ENCODE measurements at regions not wholly inside any gene's neighbourhood (a gene's known extent, or its start where the extent isn't known, plus 50 kb on each side); places are given as distances from the start of the nearest gene placed in this dataset.

GRCh38 chr5:98631311-98632054 lies 142.0 kb upstream of the RGMB start:
- Mint-ChIP-seq H3K4me1 (no peaks in the 10 kb centered on the region), H3K27ac (no peak overlapping the region), H3K4me3 (no peak overlapping the region), H3K27me3 (peaks cover 3% of the 10 kb centered on the region), H3K36me3 (no peaks in the 10 kb centered on the region), H3K9me3 (no peaks in the 10 kb centered on the region)

GRCh38 chr5:98635656-98636055 lies 137.8 kb upstream of the RGMB start:
- Mint-ChIP-seq H3K4me1 (no peaks in the 10 kb centered on the region), H3K27ac (no peak overlapping the region), H3K27me3 (peaks cover 3% of the 10 kb centered on the region), H3K4me3 (no peak overlapping the region), H3K36me3 (no peaks in the 10 kb centered on the region), H3K9me3 (no peaks in the 10 kb centered on the region)

- H3K9me3 Mint-ChIP-seq, result no peaks in the 10 kb centered on the region
- no peaks in the 10 kb centered on the region for H3K4me1 Mint-ChIP-seq
- H3K36me3 Mint-ChIP-seq, result no peaks in the 10 kb centered on the region
- H3K27me3 Mint-ChIP-seq, result peaks cover 5% of the 10 kb centered on the region
- no peak overlapping the region for H3K27ac Mint-ChIP-seq
- H3K4me3 Mint-ChIP-seq, result no peak overlapping the region
These were observed 136.3 kb upstream of the RGMB start for GRCh38 chr5:98637116-98637515.

- H3K9me3 Mint-ChIP-seq, result no peaks in the 10 kb centered on the region
- no peaks in the 10 kb centered on the region for H3K36me3 Mint-ChIP-seq
- peaks cover 5% of the 10 kb centered on the region for H3K27me3 Mint-ChIP-seq
- H3K27ac Mint-ChIP-seq, result no peak overlapping the region
- no peak overlapping the region for H3K4me3 Mint-ChIP-seq
- no peaks in the 10 kb centered on the region for H3K4me1 Mint-ChIP-seq
These were observed 135.9 kb upstream of the RGMB start for GRCh38 chr5:98637557-98637956.

- Mint-ChIP-seq H3K27me3 (peaks cover 6% of the 10 kb centered on the region), H3K27ac (no peak overlapping the region), H3K4me3 (no peak overlapping the region), H3K4me1 (no peaks in the 10 kb centered on the region), H3K36me3 (no peaks in the 10 kb centered on the region), H3K9me3 (no peaks in the 10 kb centered on the region)
These were observed 135.4 kb upstream of the RGMB start for GRCh38 chr5:98638111-98638510.

GRCh38 chr5:98638701-98639100 lies 134.8 kb upstream of the RGMB start:
- H3K4me3 Mint-ChIP-seq, result no peak overlapping the region
- H3K27ac Mint-ChIP-seq, result no peak overlapping the region
- H3K9me3 Mint-ChIP-seq, result no peaks in the 10 kb centered on the region
- H3K27me3 Mint-ChIP-seq, result peaks cover 5% of the 10 kb centered on the region
- no peaks in the 10 kb centered on the region for H3K36me3 Mint-ChIP-seq
- no peaks in the 10 kb centered on the region for H3K4me1 Mint-ChIP-seq

- Mint-ChIP-seq H3K4me1 (no peaks in the 10 kb centered on the region), H3K4me3 (no peak overlapping the region), H3K9me3 (no peaks in the 10 kb centered on the region), H3K27me3 (peaks cover 5% of the 10 kb centered on the region), H3K36me3 (no peaks in the 10 kb centered on the region), H3K27ac (no peak overlapping the region)
These were observed 134.2 kb upstream of the RGMB start for GRCh38 chr5:98639274-98639673.

GRCh38 chr5:98641671-98642070 lies 131.8 kb upstream of the RGMB start:
- H3K36me3 Mint-ChIP-seq, result no peaks in the 10 kb centered on the region
- H3K9me3 Mint-ChIP-seq, result no peaks in the 10 kb centered on the region
- H3K4me3 Mint-ChIP-seq, result no peak overlapping the region
- H3K27me3 Mint-ChIP-seq, result peaks cover 5% of the 10 kb centered on the region
- H3K4me1 Mint-ChIP-seq, result no peaks in the 10 kb centered on the region
- H3K27ac Mint-ChIP-seq, result no peak overlapping the region

GRCh38 chr5:98643569-98643968 lies 129.9 kb upstream of the RGMB start:
- Mint-ChIP-seq H3K9me3 (no peaks in the 10 kb centered on the region), H3K27me3 (peaks cover 4% of the 10 kb centered on the region), H3K36me3 (no peaks in the 10 kb centered on the region), H3K27ac (no peak overlapping the region), H3K4me1 (no peaks in the 10 kb centered on the region), H3K4me3 (no peak overlapping the region)

- H3K27me3 Mint-ChIP-seq, result no peaks in the 10 kb centered on the region
- H3K9me3 Mint-ChIP-seq, result no peaks in the 10 kb centered on the region
- no peaks in the 10 kb centered on the region for H3K4me1 Mint-ChIP-seq
- no peak overlapping the region for H3K4me3 Mint-ChIP-seq
- no peak overlapping the region for H3K27ac Mint-ChIP-seq
- H3K36me3 Mint-ChIP-seq, result no peaks in the 10 kb centered on the region
These were observed 121.7 kb upstream of the RGMB start for GRCh38 chr5:98651715-98652114.

- H3K4me1 Mint-ChIP-seq, result no peaks in the 10 kb centered on the region
- no peaks in the 10 kb centered on the region for H3K9me3 Mint-ChIP-seq
- H3K27ac Mint-ChIP-seq, result no peak overlapping the region
- H3K4me3 Mint-ChIP-seq, result no peak overlapping the region
- peaks cover 6% of the 10 kb centered on the region for H3K27me3 Mint-ChIP-seq
- H3K36me3 Mint-ChIP-seq, result no peaks in the 10 kb centered on the region
These were observed 117.2 kb upstream of the RGMB start for GRCh38 chr5:98656125-98656795.

GRCh38 chr5:98656796-98657195 lies 116.7 kb upstream of the RGMB start:
- peaks cover 6% of the 10 kb centered on the region for H3K27me3 Mint-ChIP-seq
- H3K4me3 Mint-ChIP-seq, result no peak overlapping the region
- no peak overlapping the region for H3K27ac Mint-ChIP-seq
- H3K9me3 Mint-ChIP-seq, result no peaks in the 10 kb centered on the region
- no peaks in the 10 kb centered on the region for H3K36me3 Mint-ChIP-seq
- no peaks in the 10 kb centered on the region for H3K4me1 Mint-ChIP-seq

GRCh38 chr5:98657559-98657958 lies 115.9 kb upstream of the RGMB start:
- H3K4me1 Mint-ChIP-seq, result no peaks in the 10 kb centered on the region
- H3K4me3 Mint-ChIP-seq, result no peak overlapping the region

GRCh38 chr5:98663521-98663920 lies 109.9 kb upstream of the RGMB start:
- Mint-ChIP-seq H3K4me3 (no peak overlapping the region), H3K36me3 (no peaks in the 10 kb centered on the region), H3K9me3 (peaks cover 6% of the 10 kb centered on the region), H3K27me3 (peaks cover 19% of the 10 kb centered on the region), H3K4me1 (no peaks in the 10 kb centered on the region), H3K27ac (no peak overlapping the region)

More at GRCh38 chr5:98657559-98657958, 115.9 kb upstream of the RGMB start:
- Mint-ChIP-seq H3K36me3 (no peaks in the 10 kb centered on the region), H3K27ac (no peak overlapping the region), H3K27me3 (peaks cover 6% of the 10 kb centered on the region), H3K9me3 (no peaks in the 10 kb centered on the region)

- H3K36me3 Mint-ChIP-seq, result no peaks in the 10 kb centered on the region
- H3K9me3 Mint-ChIP-seq, result peaks cover 6% of the 10 kb centered on the region
- H3K27ac Mint-ChIP-seq, result no peak overlapping the region
- no peak overlapping the region for H3K4me3 Mint-ChIP-seq
- no peaks in the 10 kb centered on the region for H3K4me1 Mint-ChIP-seq
- H3K27me3 Mint-ChIP-seq, result peaks cover 13% of the 10 kb centered on the region
These were observed 108.7 kb upstream of the RGMB start for GRCh38 chr5:98664736-98665135.

GRCh38 chr5:98679963-98680362 lies 93.5 kb upstream of the RGMB start:
- peaks cover 7% of the 10 kb centered on the region for H3K4me1 Mint-ChIP-seq
- H3K9me3 Mint-ChIP-seq, result no peaks in the 10 kb centered on the region
- no peak overlapping the region for H3K27ac Mint-ChIP-seq
- H3K27me3 Mint-ChIP-seq, result peaks cover 7% of the 10 kb centered on the region
- H3K4me3 Mint-ChIP-seq, result no peak overlapping the region
- H3K36me3 Mint-ChIP-seq, result no peaks in the 10 kb centered on the region
